Smooth muscle cell (in vitro differentiated cells): ENCODE measurements at regions not wholly inside any gene's neighbourhood (a gene's known extent, or its start where the extent isn't known, plus 50 kb on each side); places are given as distances from the start of the nearest gene placed in this dataset.

Experiments
- DNase-seq: peaks from one replicate; lab custom pipeline; 2025; ENCODE audit not compliant: unreplicated experiment; lab: John Stamatoyannopoulos, UW
- H2AFZ ChIP-seq: fragments of 200-600 bp; sonication (generic); 2 replicates; pipeline ENCODE4 v1.6.0; 2016; ENCODE audit warnings: antibody characterized with exemption, low read depth, mild to moderate bottlenecking
- H3F3A ChIP-seq: fragments of 200-600 bp; sonication (generic); 2 replicates; pipeline ENCODE4 v1.6.0; 2017; ENCODE audit warnings: antibody characterized with exemption, low read depth
- H3K27ac ChIP-seq: fragments of 200-600 bp; sonication (generic); 2 replicates; pipeline ENCODE4 v1.5.1; 2016; ENCODE audit warnings: low read depth, mild to moderate bottlenecking
- H3K27me3 ChIP-seq: fragments of 200-600 bp; sonication (generic); 2 replicates; pipeline ENCODE4 v1.6.1; 2016; ENCODE audit warnings: low read depth, mild to moderate bottlenecking
- H3K36me3 ChIP-seq: fragments of 200-600 bp; sonication (generic); 2 replicates; pipeline ENCODE4 v1.5.1; 2016; ENCODE audit warnings: low read depth
- H3K4me1 ChIP-seq: fragments of 200-600 bp; sonication (generic); 2 replicates; pipeline ENCODE4 v1.5.1; 2016; ENCODE audit warnings: low read depth
- H3K4me2 ChIP-seq: fragments of 200-600 bp; sonication (generic); 2 replicates; pipeline ENCODE4 v1.6.0; 2016; ENCODE audit warnings: mild to moderate bottlenecking
- H3K4me3 ChIP-seq: fragments of 200-600 bp; sonication (generic); 2 replicates; pipeline ENCODE4 v1.5.1; 2016; ENCODE audit warnings: mild to moderate bottlenecking
- H3K79me2 ChIP-seq: fragments of 200-600 bp; sonication (generic); 2 replicates; pipeline ENCODE4 v1.6.0; 2016; ENCODE audit warnings: low read depth, mild to moderate bottlenecking
- H3K9ac ChIP-seq: fragments of 200-600 bp; sonication (generic); 2 replicates; pipeline ENCODE4 v1.6.0; 2016; ENCODE audit warnings: low read depth
- H3K9me3 ChIP-seq: fragments of 200-600 bp; sonication (generic); replicated peaks from 2 replicates; pipeline ENCODE4 v1.5.1; 2016; ENCODE audit warnings: low read depth
- H4K20me1 ChIP-seq: fragments of 200-600 bp; sonication (generic); 2 replicates; pipeline ENCODE4 v1.6.0; 2016; ENCODE audit warnings: low read depth
- WGBS: methylation state at CpG from one replicate; pipeline ENCODE4 v1.1.7; 2016; ENCODE audit warnings: low lambda C conversion rate; 5-methylcytosine and 5-hydroxymethylcytosine counted together
- TF ChIP-seq, protein P1 (sequence below): fragments of 200-600 bp; sonication (generic); IDR thresholded peaks from 2 replicates; pipeline ENCODE4 v1.5.1; 2017; ENCODE audit warnings: borderline replicate concordance, mild to moderate bottlenecking, antibody characterized with exemption; ENCODE audit not compliant: insufficient read depth, poor library complexity, severe bottlenecking

DNA sequence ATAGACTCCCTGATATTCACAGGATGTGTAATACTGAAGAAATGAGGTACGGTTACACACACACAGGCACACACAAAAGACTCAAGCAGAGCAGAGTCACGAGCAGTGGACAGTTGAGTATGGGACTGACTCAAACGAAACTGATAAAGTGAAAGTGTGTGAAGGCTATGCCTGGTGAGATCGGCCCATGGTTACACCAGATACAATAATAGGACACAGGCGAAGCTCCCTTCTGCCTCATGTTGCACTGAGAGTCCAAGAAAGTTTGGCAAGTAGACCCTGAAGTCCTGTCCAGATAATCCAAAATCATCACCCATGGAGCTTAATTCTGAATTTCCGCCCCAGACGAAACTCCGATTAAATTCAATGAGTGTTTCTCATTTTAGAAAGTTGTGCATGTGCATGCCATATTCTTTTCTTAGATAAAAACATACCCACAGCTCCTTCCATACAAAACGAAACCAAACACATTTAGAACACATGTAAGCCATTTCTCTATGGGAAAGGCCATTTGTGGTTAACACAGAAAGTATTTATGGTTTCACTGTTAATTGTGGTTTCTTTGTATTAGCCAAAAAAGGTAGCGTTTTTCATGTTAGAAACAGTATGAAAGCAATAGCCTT is 567.6 kb downstream of the PLCL1 start:
- no peak for DNase-seq
- no peaks in the 10 kb centered on the region for H3F3A ChIP-seq
- 83% methylated on average over 10 of the region's 10 CpGs for WGBS
- no peak overlapping the region for H3K9ac ChIP-seq
- H3K27me3 ChIP-seq: peaks cover 3% of the 10 kb centered on the region
- H3K4me2 ChIP-seq: no peak overlapping the region
- no peaks in the 10 kb centered on the region for H3K4me1 ChIP-seq
- no peaks in the 10 kb centered on the region for H3K9me3 ChIP-seq
- no peak overlapping the region for H3K27ac ChIP-seq
- no peaks in the 10 kb centered on the region for H3K36me3 ChIP-seq
- no peak overlapping the region for H2AFZ ChIP-seq
- H4K20me1 ChIP-seq: no peaks in the 10 kb centered on the region
- TF ChIP-seq, protein P1, sequence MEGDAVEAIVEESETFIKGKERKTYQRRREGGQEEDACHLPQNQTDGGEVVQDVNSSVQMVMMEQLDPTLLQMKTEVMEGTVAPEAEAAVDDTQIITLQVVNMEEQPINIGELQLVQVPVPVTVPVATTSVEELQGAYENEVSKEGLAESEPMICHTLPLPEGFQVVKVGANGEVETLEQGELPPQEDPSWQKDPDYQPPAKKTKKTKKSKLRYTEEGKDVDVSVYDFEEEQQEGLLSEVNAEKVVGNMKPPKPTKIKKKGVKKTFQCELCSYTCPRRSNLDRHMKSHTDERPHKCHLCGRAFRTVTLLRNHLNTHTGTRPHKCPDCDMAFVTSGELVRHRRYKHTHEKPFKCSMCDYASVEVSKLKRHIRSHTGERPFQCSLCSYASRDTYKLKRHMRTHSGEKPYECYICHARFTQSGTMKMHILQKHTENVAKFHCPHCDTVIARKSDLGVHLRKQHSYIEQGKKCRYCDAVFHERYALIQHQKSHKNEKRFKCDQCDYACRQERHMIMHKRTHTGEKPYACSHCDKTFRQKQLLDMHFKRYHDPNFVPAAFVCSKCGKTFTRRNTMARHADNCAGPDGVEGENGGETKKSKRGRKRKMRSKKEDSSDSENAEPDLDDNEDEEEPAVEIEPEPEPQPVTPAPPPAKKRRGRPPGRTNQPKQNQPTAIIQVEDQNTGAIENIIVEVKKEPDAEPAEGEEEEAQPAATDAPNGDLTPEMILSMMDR: no peak
- no peak overlapping the region for H3K4me3 ChIP-seq
- H3K79me2 ChIP-seq: no peaks in the 10 kb centered on the region

GRCh38 chr2:198371329-198371728 is 566.9 kb downstream of the PLCL1 start:
- H3K9me3 ChIP-seq: no peaks in the 10 kb centered on the region
- no peaks in the 10 kb centered on the region for H3K4me1 ChIP-seq
- no peak overlapping the region for H2AFZ ChIP-seq
- no peak overlapping the region for H3K9ac ChIP-seq
- no peaks in the 10 kb centered on the region for H3K79me2 ChIP-seq
- H4K20me1 ChIP-seq: no peaks in the 10 kb centered on the region
- DNase-seq: no peak
- WGBS: 94% methylated on average over 1 of the region's 1 CpG
- H3K27me3 ChIP-seq: peaks cover 3% of the 10 kb centered on the region
- H3K4me3 ChIP-seq: no peak overlapping the region
- H3K4me2 ChIP-seq: no peak overlapping the region
- no peaks in the 10 kb centered on the region for H3F3A ChIP-seq
- TF ChIP-seq, protein P1: no peak
- no peak overlapping the region for H3K27ac ChIP-seq
- H3K36me3 ChIP-seq: no peaks in the 10 kb centered on the region

DNA sequence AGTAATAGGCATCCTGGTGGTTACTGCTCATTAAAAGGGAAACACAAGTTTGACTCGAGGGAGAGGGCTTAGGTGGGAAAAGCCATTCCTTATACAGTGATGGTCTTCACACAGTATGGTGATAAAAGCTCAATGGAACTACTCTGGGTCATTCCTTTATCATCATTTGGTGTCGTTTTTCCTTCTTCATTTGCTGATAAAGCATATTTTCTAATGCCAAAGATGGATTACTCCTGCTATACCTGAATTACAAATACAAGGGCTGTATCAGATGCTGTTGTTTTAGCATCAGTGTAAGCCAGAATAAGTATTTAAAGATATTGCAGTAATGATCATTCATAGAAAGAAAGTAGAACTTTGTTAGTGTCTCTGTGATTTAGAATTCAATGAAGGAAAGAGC is 563.7 kb downstream of the PLCL1 start:
- no peaks in the 10 kb centered on the region for H3K4me1 ChIP-seq
- 66% methylated on average over 2 of the region's 2 CpGs for WGBS
- H3K4me3 ChIP-seq: no peak overlapping the region
- no peak overlapping the region for H3K9ac ChIP-seq
- no peaks in the 10 kb centered on the region for H4K20me1 ChIP-seq
- TF ChIP-seq, protein P1: no peak
- no peak overlapping the region for H2AFZ ChIP-seq
- H3K27me3 ChIP-seq: peaks cover 3% of the 10 kb centered on the region
- H3F3A ChIP-seq: no peaks in the 10 kb centered on the region
- H3K9me3 ChIP-seq: no peaks in the 10 kb centered on the region
- DNase-seq: no peak
- no peak overlapping the region for H3K4me2 ChIP-seq
- H3K79me2 ChIP-seq: no peaks in the 10 kb centered on the region
- H3K27ac ChIP-seq: no peak overlapping the region
- H3K36me3 ChIP-seq: no peaks in the 10 kb centered on the region

GRCh38 chr2:198362740-198363139 is 558.3 kb downstream of the PLCL1 start:
- TF ChIP-seq, protein P1: no peak
- Histone ChIP-seq H4K20me1 (no peaks in the 10 kb centered on the region), H3F3A (no peaks in the 10 kb centered on the region), H3K79me2 (no peaks in the 10 kb centered on the region), H3K27me3 (peaks cover 10% of the 10 kb centered on the region), H3K4me1 (no peaks in the 10 kb centered on the region), H3K4me3 (no peak overlapping the region), H2AFZ (no peak overlapping the region), H3K27ac (no peak overlapping the region), H3K36me3 (no peaks in the 10 kb centered on the region), H3K4me2 (no peak overlapping the region), H3K9me3 (no peaks in the 10 kb centered on the region), H3K9ac (no peak overlapping the region)
- no peak for DNase-seq
- WGBS: 84% methylated on average over 1 of the region's 1 CpG
